ENCODE measurements at regions not wholly inside any gene's neighbourhood (a gene's known extent, or its start where the extent isn't known, plus 50 kb on each side); places are given as distances from the start of the nearest gene placed in this dataset.
"Not testable (repeated sequence)": the region's sequence is repeated elsewhere in the genome, so short reads cannot be mapped to it uniquely, and the experiment has no call there.

DNA sequence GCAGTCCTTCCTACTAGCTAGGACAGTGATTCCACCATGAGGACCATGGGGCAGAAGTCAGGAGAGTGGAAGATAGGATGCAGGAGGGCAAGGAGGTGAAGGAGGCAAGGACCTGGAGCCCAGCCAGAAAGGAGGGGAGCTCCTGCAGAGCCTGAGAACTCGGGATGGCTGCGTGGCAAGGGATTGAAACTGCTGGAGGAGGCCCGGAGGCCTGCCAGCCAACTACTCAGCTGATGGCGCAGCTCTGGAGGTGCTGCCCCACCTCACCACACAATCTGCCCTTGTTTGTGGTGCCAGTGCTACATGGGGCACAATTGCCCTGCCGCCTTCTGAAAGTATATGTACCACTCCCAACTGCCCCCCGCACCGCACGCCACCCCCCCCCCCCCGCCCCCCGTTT is 307.3 kb upstream of the CHRNA7 start:
- H2AFZ ChIP-seq (ENCODE audit: insufficient read depth, low read depth, low read length, poor library complexity, severe bottlenecking); H3K27me3 ChIP-seq (replicated peaks in 1 of 4; ENCODE audit: control extremely low read depth in 1 of 4, control insufficient read depth in 3 of 4, insufficient read depth in 4 of 4, low read length in 3 of 4); H3K9me3 Mint-ChIP-seq (ENCODE audit: insufficient read depth); H3K27ac ChIP-seq (ENCODE audit: low read length in 2 of 2); H3K36me3 ChIP-seq (replicated peaks in 1 of 2; ENCODE audit: control extremely low read depth in 1 of 2, control insufficient read depth in 1 of 2, extremely low read depth in 1 of 2, insufficient read depth in 2 of 2, low read length in 1 of 2); H3K4me1 ChIP-seq (ENCODE audit: control insufficient read depth in 2 of 2, insufficient read depth in 2 of 2, low read length in 2 of 2); H3K27me3 Mint-ChIP-seq; intact Hi-C loops (cut with micrococcal nuclease); H3K79me2 ChIP-seq (ENCODE audit: control insufficient read depth, insufficient read depth, low read length); H3K4me3 Mint-ChIP-seq; POLR2A ChIA-PET; H3K4me2 ChIP-seq (replicated peaks; ENCODE audit: low read depth, low read length, poor library complexity, severe bottlenecking); H3K4me3 ChIP-seq (ENCODE audit: control extremely low read depth in 1 of 5, extremely low read depth in 1 of 5, insufficient read depth in 1 of 5, low read depth in 2 of 5, low read length in 4 of 5); H4K20me1 ChIP-seq (ENCODE audit: control insufficient read depth, insufficient read depth, low read length, poor library complexity, severe bottlenecking); H3K9ac ChIP-seq (ENCODE audit: low read length); CTCF ChIA-PET; H3K9me3 ChIP-seq (ENCODE audit: control extremely low read depth in 1 of 3, control insufficient read depth in 2 of 3, insufficient read depth in 1 of 3, low read length in 2 of 3); H3K4me1 Mint-ChIP-seq; ATAC-seq (ENCODE audit: low read depth); DNase-seq; H3K27ac Mint-ChIP-seq: not testable (repeated sequence)
- 100% methylated on average over 2 of the region's 10 CpGs for WGBS (ENCODE audit: insufficient coverage)

DNA sequence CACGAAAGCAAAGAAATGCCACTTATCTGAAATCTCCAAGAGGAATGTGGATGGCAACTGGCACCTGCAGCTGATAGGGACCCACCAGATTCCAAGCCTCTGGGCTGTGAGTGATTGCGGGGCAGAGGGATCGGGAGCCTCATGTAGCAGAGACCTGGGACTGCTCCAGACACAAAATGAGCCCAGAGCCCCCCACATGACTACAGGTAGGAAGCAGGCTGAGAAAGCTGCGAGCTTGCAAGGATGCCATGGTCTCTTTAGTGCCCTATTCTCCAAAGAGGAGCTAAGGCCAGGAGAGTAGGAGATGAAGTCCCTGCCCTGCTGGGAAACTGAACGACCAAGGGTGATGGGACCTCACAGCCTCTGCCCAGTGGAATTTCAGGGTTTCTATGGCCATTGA is 305.4 kb upstream of the CHRNA7 start:
- H3K4me3 ChIP-seq (ENCODE audit: control extremely low read depth in 1 of 5, extremely low read depth in 1 of 5, insufficient read depth in 1 of 5, low read depth in 2 of 5, low read length in 4 of 5); H3K36me3 ChIP-seq (replicated peaks in 1 of 2; ENCODE audit: control extremely low read depth in 1 of 2, control insufficient read depth in 1 of 2, extremely low read depth in 1 of 2, insufficient read depth in 2 of 2, low read length in 1 of 2); H3K4me2 ChIP-seq (replicated peaks; ENCODE audit: low read depth, low read length, poor library complexity, severe bottlenecking); H3K4me1 Mint-ChIP-seq; DNase-seq; H3K9ac ChIP-seq (ENCODE audit: low read length); H2AFZ ChIP-seq (ENCODE audit: insufficient read depth, low read depth, low read length, poor library complexity, severe bottlenecking); H3K9me3 Mint-ChIP-seq (ENCODE audit: insufficient read depth); H3K4me3 Mint-ChIP-seq; H3K79me2 ChIP-seq (ENCODE audit: control insufficient read depth, insufficient read depth, low read length); ATAC-seq (ENCODE audit: low read depth); H3K9me3 ChIP-seq (ENCODE audit: control extremely low read depth in 1 of 3, control insufficient read depth in 2 of 3, insufficient read depth in 1 of 3, low read length in 2 of 3); intact Hi-C loops (cut with micrococcal nuclease); H3K27me3 ChIP-seq (replicated peaks in 1 of 4; ENCODE audit: control extremely low read depth in 1 of 4, control insufficient read depth in 3 of 4, insufficient read depth in 4 of 4, low read length in 3 of 4); CTCF ChIA-PET; H3K4me1 ChIP-seq (ENCODE audit: control insufficient read depth in 2 of 2, insufficient read depth in 2 of 2, low read length in 2 of 2); POLR2A ChIA-PET; H3K27ac Mint-ChIP-seq; H4K20me1 ChIP-seq (ENCODE audit: control insufficient read depth, insufficient read depth, low read length, poor library complexity, severe bottlenecking); H3K27ac ChIP-seq (ENCODE audit: low read length in 2 of 2): not testable (repeated sequence)
- WGBS (ENCODE audit: insufficient coverage), result 78% methylated on average over 5 of the region's 5 CpGs
- peaks cover 14% of the 10 kb centered on the region for H3K27me3 Mint-ChIP-seq

DNA sequence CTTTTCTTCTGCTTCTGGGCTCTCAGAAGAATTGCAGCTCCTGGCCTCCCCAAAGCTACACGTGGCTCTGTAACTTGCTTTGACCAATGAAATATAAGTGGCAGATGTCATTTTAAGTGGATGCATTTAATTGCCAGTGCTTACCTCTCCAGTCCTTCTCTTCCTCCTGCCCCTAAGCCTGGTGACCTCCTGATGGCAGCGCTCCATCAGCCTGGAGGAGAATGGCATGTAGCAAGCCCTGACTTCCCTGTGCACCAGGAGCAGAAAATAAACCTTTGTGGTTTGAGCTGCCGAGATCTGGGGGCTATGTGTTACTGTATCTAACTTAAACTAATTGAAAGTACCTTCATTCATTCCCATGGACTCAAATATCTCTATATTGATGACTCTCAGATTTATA is 304.7 kb upstream of the CHRNA7 start:
- peaks cover 19% of the 10 kb centered on the region for H3K27me3 Mint-ChIP-seq
- H2AFZ ChIP-seq (ENCODE audit: insufficient read depth, low read depth, low read length, poor library complexity, severe bottlenecking); DNase-seq; H3K4me3 ChIP-seq (ENCODE audit: control extremely low read depth in 1 of 5, extremely low read depth in 1 of 5, insufficient read depth in 1 of 5, low read depth in 2 of 5, low read length in 4 of 5); H3K9me3 ChIP-seq (ENCODE audit: control extremely low read depth in 1 of 3, control insufficient read depth in 2 of 3, insufficient read depth in 1 of 3, low read length in 2 of 3); POLR2A ChIA-PET; H3K79me2 ChIP-seq (ENCODE audit: control insufficient read depth, insufficient read depth, low read length); H3K27ac ChIP-seq (ENCODE audit: low read length in 2 of 2); H3K9me3 Mint-ChIP-seq (ENCODE audit: insufficient read depth); H3K9ac ChIP-seq (ENCODE audit: low read length); H3K4me1 Mint-ChIP-seq; H3K4me3 Mint-ChIP-seq; H4K20me1 ChIP-seq (ENCODE audit: control insufficient read depth, insufficient read depth, low read length, poor library complexity, severe bottlenecking); intact Hi-C loops (cut with micrococcal nuclease); H3K27me3 ChIP-seq (replicated peaks in 1 of 4; ENCODE audit: control extremely low read depth in 1 of 4, control insufficient read depth in 3 of 4, insufficient read depth in 4 of 4, low read length in 3 of 4); H3K36me3 ChIP-seq (replicated peaks in 1 of 2; ENCODE audit: control extremely low read depth in 1 of 2, control insufficient read depth in 1 of 2, extremely low read depth in 1 of 2, insufficient read depth in 2 of 2, low read length in 1 of 2); H3K4me1 ChIP-seq (ENCODE audit: control insufficient read depth in 2 of 2, insufficient read depth in 2 of 2, low read length in 2 of 2); H3K4me2 ChIP-seq (replicated peaks; ENCODE audit: low read depth, low read length, poor library complexity, severe bottlenecking); ATAC-seq (ENCODE audit: low read depth); CTCF ChIA-PET; H3K27ac Mint-ChIP-seq: not testable (repeated sequence)
- WGBS (ENCODE audit: insufficient coverage), result no CpG with 5 or more reads among the region's 3 CpGs

Data from B cell (primary cell).